Suprapubic skin (tissue), 4 donors: ENCODE measurements at regions not wholly inside any gene's neighbourhood (a gene's known extent, or its start where the extent isn't known, plus 50 kb on each side); places are given as distances from the start of the nearest gene placed in this dataset.

Source experiments
- DNase-seq, 2 donors: peaks; one replicate each; pipeline ENCODE4 v3.0.0-alpha.2; 2019; ENCODE audit warnings: low spot score in 2 of 2
- H3K27ac ChIP-seq: fragments of 200-600 bp; sonication (generic); one replicate; pipeline ENCODE4 v1.5.1; 2019
- H3K27me3 ChIP-seq: fragments of 200-600 bp; sonication (generic); one replicate; pipeline ENCODE4 v1.5.1; 2019
- H3K36me3 ChIP-seq: fragments of 200-600 bp; sonication (generic); one replicate; pipeline ENCODE4 v1.5.1; 2019
- H3K4me1 ChIP-seq: fragments of 200-600 bp; sonication (generic); one replicate; pipeline ENCODE4 v1.5.1; 2019
- H3K4me3 ChIP-seq: fragments of 200-600 bp; sonication (generic); one replicate; pipeline ENCODE4 v1.5.1; 2019; ENCODE audit warnings: mild to moderate bottlenecking
- H3K9me3 ChIP-seq: fragments of 200-600 bp; sonication (generic); one replicate; pipeline ENCODE4 v1.5.1; 2019
- EP300 ChIP-seq: sonication (generic); formaldehyde crosslinking; IDR thresholded peaks from one replicate; pipeline ENCODE4 v1.6.1; 2017; ENCODE audit warnings: antibody characterized with exemption
- POLR2A ChIP-seq, 2 donors: fragments of 450-650 bp; IDR thresholded peaks; one replicate each; pipeline ENCODE4 v1.6.1; 2017; ENCODE audit warnings: antibody characterized with exemption in 2 of 2, mild to moderate bottlenecking in 2 of 2, moderate library complexity in 2 of 2
- POLR2AphosphoS5 ChIP-seq, 3 donors: sonication (generic); formaldehyde crosslinking; IDR thresholded peaks; one replicate each; pipeline ENCODE4 v1.6.1; 2017; ENCODE audit warnings: antibody characterized with exemption in 3 of 3
- WGBS: methylation state at CpG from one replicate; pipeline ENCODE4 v1.1.5; 2018; 5-methylcytosine and 5-hydroxymethylcytosine counted together
- TF ChIP-seq, protein P1 (sequence below), 2 donors: fragments of 200-600 bp in 1 of 2; fragments of 450-650 bp in 1 of 2; sonication (generic) in 1 of 2; IDR thresholded peaks; one replicate each; pipeline ENCODE4 v1.5.1; 2016 to 2019; ENCODE audit warnings: antibody characterized with exemption in 2 of 2, mild to moderate bottlenecking in 1 of 2, moderate library complexity in 1 of 2

DNA sequence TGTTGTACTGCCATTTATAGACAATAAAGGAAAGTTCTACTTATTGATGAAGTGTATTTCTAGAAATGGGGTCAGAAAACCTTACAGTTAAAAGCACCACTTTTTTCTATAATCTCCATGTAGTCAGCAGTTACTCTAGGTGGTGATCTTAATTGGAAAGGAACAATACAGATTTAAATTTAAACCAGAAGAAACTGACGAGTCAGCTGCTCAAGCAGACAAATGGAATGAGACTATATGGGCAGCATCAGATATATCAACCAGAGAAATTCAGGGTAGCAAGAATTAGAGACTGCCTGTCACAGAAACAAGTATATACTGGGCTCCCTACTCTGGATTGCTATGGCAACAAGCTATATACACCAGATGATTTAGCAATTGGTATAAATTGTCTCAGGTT is 99.6 kb upstream of the SCG2 start:
- H3K27ac ChIP-seq, result no peak overlapping the region
- no peak overlapping the region for H3K4me3 ChIP-seq
- no peaks in the 10 kb centered on the region for H3K36me3 ChIP-seq
- DNase-seq, result no peak
- 72% methylated on average over 1 of the region's 1 CpG for WGBS
- no peaks in the 10 kb centered on the region for H3K27me3 ChIP-seq
- no peaks in the 10 kb centered on the region for H3K4me1 ChIP-seq
- no peak for TF ChIP-seq POLR2A (IDR thresholded peaks at IDR 0.05)
- TF ChIP-seq, protein P1, sequence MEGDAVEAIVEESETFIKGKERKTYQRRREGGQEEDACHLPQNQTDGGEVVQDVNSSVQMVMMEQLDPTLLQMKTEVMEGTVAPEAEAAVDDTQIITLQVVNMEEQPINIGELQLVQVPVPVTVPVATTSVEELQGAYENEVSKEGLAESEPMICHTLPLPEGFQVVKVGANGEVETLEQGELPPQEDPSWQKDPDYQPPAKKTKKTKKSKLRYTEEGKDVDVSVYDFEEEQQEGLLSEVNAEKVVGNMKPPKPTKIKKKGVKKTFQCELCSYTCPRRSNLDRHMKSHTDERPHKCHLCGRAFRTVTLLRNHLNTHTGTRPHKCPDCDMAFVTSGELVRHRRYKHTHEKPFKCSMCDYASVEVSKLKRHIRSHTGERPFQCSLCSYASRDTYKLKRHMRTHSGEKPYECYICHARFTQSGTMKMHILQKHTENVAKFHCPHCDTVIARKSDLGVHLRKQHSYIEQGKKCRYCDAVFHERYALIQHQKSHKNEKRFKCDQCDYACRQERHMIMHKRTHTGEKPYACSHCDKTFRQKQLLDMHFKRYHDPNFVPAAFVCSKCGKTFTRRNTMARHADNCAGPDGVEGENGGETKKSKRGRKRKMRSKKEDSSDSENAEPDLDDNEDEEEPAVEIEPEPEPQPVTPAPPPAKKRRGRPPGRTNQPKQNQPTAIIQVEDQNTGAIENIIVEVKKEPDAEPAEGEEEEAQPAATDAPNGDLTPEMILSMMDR (IDR thresholded peaks at IDR 0.05), result no peak
- TF ChIP-seq POLR2AphosphoS5 (IDR thresholded peaks at IDR 0.05), result no peak
- TF ChIP-seq EP300, result no peak
- H3K9me3 ChIP-seq, result no peaks in the 10 kb centered on the region

- DNase-seq, result no peak
- Histone ChIP-seq H3K27me3 (no peaks in the 10 kb centered on the region), H3K4me3 (no peak overlapping the region), H3K9me3 (no peaks in the 10 kb centered on the region), H3K4me1 (no peaks in the 10 kb centered on the region), H3K27ac (no peak overlapping the region), H3K36me3 (no peaks in the 10 kb centered on the region)
- WGBS, result 81% methylated on average over 3 of the region's 3 CpGs
- TF ChIP-seq POLR2AphosphoS5 (IDR thresholded peaks at IDR 0.05), result no peak
- no peak for TF ChIP-seq POLR2A (IDR thresholded peaks at IDR 0.05)
- TF ChIP-seq, protein P1 (IDR thresholded peaks at IDR 0.05), result no peak
- no peak for TF ChIP-seq EP300
Observed at GRCh38 chr2:223700221-223700620, 98.1 kb upstream of the SCG2 start.

- DNase-seq, result no peak
- TF ChIP-seq, protein P1 (IDR thresholded peaks at IDR 0.05), result no peak
- TF ChIP-seq POLR2A (IDR thresholded peaks at IDR 0.05) (no peak), EP300 (no peak), POLR2AphosphoS5 (IDR thresholded peaks at IDR 0.05) (no peak)
- no peaks in the 10 kb centered on the region for H3K9me3 ChIP-seq
- 91% methylated on average over 7 of the region's 7 CpGs for WGBS
- no peak overlapping the region for H3K4me3 ChIP-seq
- no peaks in the 10 kb centered on the region for H3K27me3 ChIP-seq
- H3K36me3 ChIP-seq, result no peaks in the 10 kb centered on the region
- H3K4me1 ChIP-seq, result no peaks in the 10 kb centered on the region
- no peak overlapping the region for H3K27ac ChIP-seq
Observed at GRCh38 chr2:223697892-223698645, 95.9 kb upstream of the SCG2 start.

DNA sequence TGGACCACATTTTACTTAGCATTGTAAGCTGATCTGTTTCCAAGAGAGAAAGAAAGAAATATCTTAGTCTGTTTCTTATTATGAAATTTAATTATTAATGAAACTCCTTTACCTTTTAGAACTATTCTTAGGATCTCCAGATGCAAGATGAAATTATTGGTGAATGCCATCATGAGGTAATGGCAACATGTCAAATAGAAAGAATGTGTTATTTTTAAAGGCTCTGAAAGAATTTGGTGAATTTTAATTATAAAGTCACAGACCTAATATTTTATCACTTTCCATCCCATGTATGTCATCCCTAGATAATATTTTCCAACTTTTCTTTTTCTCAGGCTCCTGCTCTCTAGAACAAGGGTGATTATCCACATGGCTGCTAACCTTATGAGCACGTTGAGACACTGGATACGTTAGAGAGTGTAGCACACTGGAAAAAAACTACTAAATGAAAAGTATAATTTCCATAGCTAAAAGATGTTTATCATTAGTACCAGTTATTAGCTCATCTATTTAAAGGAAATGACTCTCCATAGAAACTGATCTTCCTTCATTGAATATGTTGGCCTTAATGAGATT is 95.2 kb upstream of the SCG2 start:
- Histone ChIP-seq H3K27me3 (no peaks in the 10 kb centered on the region), H3K9me3 (no peaks in the 10 kb centered on the region), H3K4me1 (no peaks in the 10 kb centered on the region), H3K4me3 (no peak overlapping the region), H3K36me3 (no peaks in the 10 kb centered on the region), H3K27ac (no peak overlapping the region)
- no peak for DNase-seq
- 84% methylated on average over 2 of the region's 2 CpGs for WGBS
- TF ChIP-seq POLR2AphosphoS5 (IDR thresholded peaks at IDR 0.05), result no peak
- no peak for TF ChIP-seq POLR2A (IDR thresholded peaks at IDR 0.05)

GRCh38 chr2:223696719-223697118 is 94.6 kb upstream of the SCG2 start:
- Histone ChIP-seq H3K9me3 (no peaks in the 10 kb centered on the region), H3K4me3 (no peak overlapping the region), H3K27ac (no peak overlapping the region), H3K36me3 (no peaks in the 10 kb centered on the region), H3K4me1 (no peaks in the 10 kb centered on the region), H3K27me3 (no peaks in the 10 kb centered on the region)
- no peak for DNase-seq
- WGBS, result 59% methylated on average over 1 of the region's 1 CpG
- TF ChIP-seq POLR2AphosphoS5 (IDR thresholded peaks at IDR 0.05) (no peak), POLR2A (IDR thresholded peaks at IDR 0.05) (no peak)
- TF ChIP-seq, protein P1 (IDR thresholded peaks at IDR 0.05), result no peak
